OCI-LY1 (cell line): ENCODE measurements at regions not wholly inside any gene's neighbourhood (a gene's known extent, or its start where the extent isn't known, plus 50 kb on each side); places are given as distances from the start of the nearest gene placed in this dataset.

Experiments used
- EZH2 ChIP-seq: fragments of 200-600 bp; sonication (generic), shearing (Covaris generic); IDR thresholded peaks from 2 replicates; pipeline ENCODE4 v1.8.0; 2017; ENCODE audit warnings: borderline replicate concordance, mixed run types, mild to moderate bottlenecking, antibody characterized with exemption, low read length, moderate library complexity, mixed read lengths
- TF ChIP-seq, protein P1 (sequence below): fragments of 200-600 bp; sonication (generic), shearing (Covaris generic); IDR thresholded peaks from 2 replicates; pipeline ENCODE4 v1.5.1; 2017; ENCODE audit warnings: mild to moderate bottlenecking, antibody characterized with exemption, low read length, moderate library complexity, mixed read lengths

DNA sequence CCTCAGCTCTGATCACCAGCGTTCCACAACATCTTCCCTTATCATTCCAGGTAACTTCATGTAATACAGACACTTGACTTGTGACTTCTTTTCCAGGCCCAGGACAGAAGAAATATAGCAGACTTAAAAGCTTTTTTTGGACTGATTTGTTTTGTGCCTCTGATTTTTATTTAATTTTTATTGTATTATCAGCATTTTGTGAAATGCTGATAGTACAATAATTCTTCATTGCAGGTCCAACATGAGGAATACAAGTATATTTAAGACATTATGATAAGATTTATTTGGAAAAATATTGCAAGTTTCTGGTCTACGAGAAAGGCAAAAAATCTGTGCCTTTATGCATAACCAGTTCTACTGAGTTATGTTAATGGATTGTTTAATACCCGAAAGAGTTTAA lies 94.5 kb upstream of the THUMPD2 start:
- TF ChIP-seq EZH2: no peak
- TF ChIP-seq, protein P1, sequence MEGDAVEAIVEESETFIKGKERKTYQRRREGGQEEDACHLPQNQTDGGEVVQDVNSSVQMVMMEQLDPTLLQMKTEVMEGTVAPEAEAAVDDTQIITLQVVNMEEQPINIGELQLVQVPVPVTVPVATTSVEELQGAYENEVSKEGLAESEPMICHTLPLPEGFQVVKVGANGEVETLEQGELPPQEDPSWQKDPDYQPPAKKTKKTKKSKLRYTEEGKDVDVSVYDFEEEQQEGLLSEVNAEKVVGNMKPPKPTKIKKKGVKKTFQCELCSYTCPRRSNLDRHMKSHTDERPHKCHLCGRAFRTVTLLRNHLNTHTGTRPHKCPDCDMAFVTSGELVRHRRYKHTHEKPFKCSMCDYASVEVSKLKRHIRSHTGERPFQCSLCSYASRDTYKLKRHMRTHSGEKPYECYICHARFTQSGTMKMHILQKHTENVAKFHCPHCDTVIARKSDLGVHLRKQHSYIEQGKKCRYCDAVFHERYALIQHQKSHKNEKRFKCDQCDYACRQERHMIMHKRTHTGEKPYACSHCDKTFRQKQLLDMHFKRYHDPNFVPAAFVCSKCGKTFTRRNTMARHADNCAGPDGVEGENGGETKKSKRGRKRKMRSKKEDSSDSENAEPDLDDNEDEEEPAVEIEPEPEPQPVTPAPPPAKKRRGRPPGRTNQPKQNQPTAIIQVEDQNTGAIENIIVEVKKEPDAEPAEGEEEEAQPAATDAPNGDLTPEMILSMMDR: no peak
